Esophagus squamous epithelium (tissue), 4 donors: ENCODE measurements at regions not wholly inside any gene's neighbourhood (a gene's known extent, or its start where the extent isn't known, plus 50 kb on each side); places are given as distances from the start of the nearest gene placed in this dataset.
"Not testable (repeated sequence)": the region's sequence is repeated elsewhere in the genome, so short reads cannot be mapped to it uniquely, and the experiment has no call there.

Experiments
- CTCF ChIP-seq, 6 experiments: fragments of 450-650 bp in 4 of 6; fragments of 200-600 bp in 2 of 6; sonication (generic) in 2 of 6; IDR thresholded peaks; one replicate each; pipeline ENCODE4 v1.5.1; 2016 to 2019; ENCODE audit warnings: antibody characterized with exemption in 6 of 6, mild to moderate bottlenecking in 4 of 6, moderate library complexity in 4 of 6
- POLR2A ChIP-seq, 4 donors: fragments of 450-650 bp; IDR thresholded peaks; one replicate each; pipeline ENCODE4 v1.6.1; 2017; ENCODE audit warnings: antibody characterized with exemption in 4 of 4, mild to moderate bottlenecking in 4 of 4, moderate library complexity in 3 of 4

DNA sequence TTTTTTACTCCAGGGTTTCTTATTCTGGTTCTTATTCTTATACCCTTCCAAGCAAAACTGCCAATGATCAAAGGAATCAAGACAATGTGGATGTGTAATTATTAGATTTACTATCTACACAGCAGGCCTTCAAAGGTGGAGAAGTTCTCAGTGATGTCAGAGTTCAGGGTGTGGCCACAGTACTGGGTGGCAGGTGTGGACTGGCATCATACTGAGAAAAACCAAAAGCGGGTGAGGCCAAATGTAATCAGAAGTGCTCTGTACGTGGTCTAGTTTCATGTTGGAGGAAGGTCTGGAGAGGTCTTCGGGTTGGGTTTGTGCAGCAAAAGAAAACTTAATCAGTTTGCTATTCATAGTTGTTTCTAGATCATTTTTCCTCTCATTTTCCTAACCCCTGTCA lies 138.5 kb upstream of the GOLGA6L4 start:
- TF ChIP-seq CTCF, POLR2A (IDR thresholded peaks at IDR 0.05): not testable (repeated sequence)
